GM23338 (cell line): ENCODE measurements at regions not wholly inside any gene's neighbourhood (a gene's known extent, or its start where the extent isn't known, plus 50 kb on each side); places are given as distances from the start of the nearest gene placed in this dataset.

Experiments
- ATAC-seq: fragments of 200-7000 bp; cut with Tn5 transposase; 3 replicates; pipeline ENCODE4 v1.9.1; 2020
- DNase-seq: peaks from one replicate; pipeline ENCODE4 v3.0.0-alpha.2; 2015; ENCODE audit warnings: low spot score
- H2AFZ ChIP-seq: fragments of 200-600 bp; sonication (generic); 2 replicates; pipeline ENCODE4 v1.8.0; 2016; ENCODE audit warnings: antibody characterized with exemption, mild to moderate bottlenecking, moderate library complexity
- H3F3A ChIP-seq: fragments of 200-600 bp; sonication (generic); replicated peaks from 2 replicates; pipeline ENCODE4 v1.8.0; 2017; ENCODE audit warnings: antibody characterized with exemption, mixed run types, low read depth
- H3K27ac ChIP-seq: fragments of 200-600 bp; sonication (generic); 2 replicates; pipeline ENCODE4 v1.6.1; 2016; ENCODE audit warnings: low read depth
- H3K27me3 ChIP-seq: fragments of 200-600 bp; sonication (generic); 2 replicates; pipeline ENCODE4 v1.8.0; 2016; ENCODE audit warnings: mild to moderate bottlenecking, mixed run types, moderate library complexity; ENCODE audit not compliant: insufficient read depth
- H3K36me3 ChIP-seq: fragments of 200-600 bp; sonication (generic); 2 replicates; pipeline ENCODE4 v1.8.0; 2016; ENCODE audit warnings: mild to moderate bottlenecking; ENCODE audit not compliant: insufficient read depth
- H3K4me1 ChIP-seq: fragments of 200-600 bp; sonication (generic); 2 replicates; pipeline ENCODE4 v1.8.0; 2016; ENCODE audit warnings: mild to moderate bottlenecking, moderate library complexity; ENCODE audit not compliant: insufficient read depth
- H3K4me2 ChIP-seq: fragments of 200-600 bp; sonication (generic); 2 replicates; pipeline ENCODE4 v1.7.1; 2017; ENCODE audit warnings: mixed run types
- H3K4me3 ChIP-seq: fragments of 200-600 bp; sonication (generic); 2 replicates; pipeline ENCODE4 v1.6.1; 2016; ENCODE audit warnings: mixed run types
- H3K79me2 ChIP-seq: fragments of 200-600 bp; sonication (generic); replicated peaks from 2 replicates; pipeline ENCODE4 v1.8.0; 2017; ENCODE audit warnings: mild to moderate bottlenecking; ENCODE audit not compliant: insufficient read depth
- H3K9me2 ChIP-seq: fragments of 200-600 bp; sonication (generic); 2 replicates; pipeline ENCODE4 v1.8.0; 2017; ENCODE audit not compliant: insufficient read depth
- H4K20me1 ChIP-seq: fragments of 200-600 bp; sonication (generic); replicated peaks from 2 replicates; pipeline ENCODE4 v1.8.0; 2017; ENCODE audit warnings: mild to moderate bottlenecking; ENCODE audit not compliant: insufficient read depth
- H3K27ac Mint-ChIP-seq: 2 replicates; pipeline ENCODE4 v1.8.0; 2020; ENCODE audit warnings: inconsistent platforms, mild to moderate bottlenecking, moderate library complexity, mixed read lengths
- H3K27me3 Mint-ChIP-seq: 3 replicates; pipeline ENCODE4 v1.8.0; 2022; ENCODE audit warnings: low read depth, mild to moderate bottlenecking, moderate library complexity, mixed read lengths, inconsistent platforms; ENCODE audit not compliant: insufficient read depth, poor library complexity
- H3K36me3 Mint-ChIP-seq: 3 replicates; pipeline ENCODE4 v1.8.0; 2021; ENCODE audit warnings: low read depth, mild to moderate bottlenecking, inconsistent platforms, moderate library complexity, mixed read lengths
- H3K4me1 Mint-ChIP-seq: 3 replicates; pipeline ENCODE4 v1.8.0; 2020; ENCODE audit warnings: mild to moderate bottlenecking, inconsistent platforms, mixed read lengths
- H3K4me3 Mint-ChIP-seq: 3 replicates; pipeline ENCODE4 v1.8.0; 2021; ENCODE audit warnings: moderate library complexity, mild to moderate bottlenecking, inconsistent platforms, mixed read lengths
- H3K9me3 Mint-ChIP-seq: 3 replicates; pipeline ENCODE4 v1.8.0; 2020; ENCODE audit warnings: moderate library complexity, mild to moderate bottlenecking, inconsistent platforms, mixed read lengths
- EZH2 ChIP-seq: fragments of 200-600 bp; sonication (generic); IDR thresholded peaks from one replicate; pipeline ENCODE4 v1.8.0; 2017; ENCODE audit warnings: antibody characterized with exemption, mild to moderate bottlenecking, low read depth; ENCODE audit not compliant: unreplicated experiment
- TF ChIP-seq, protein P1 (sequence below): fragments of 250-450 bp; sonication (Bioruptor Pico); IDR thresholded peaks from 2 replicates; pipeline ENCODE4 v1.5.0; 2020; ENCODE audit warnings: mild to moderate bottlenecking, moderate library complexity

DNA sequence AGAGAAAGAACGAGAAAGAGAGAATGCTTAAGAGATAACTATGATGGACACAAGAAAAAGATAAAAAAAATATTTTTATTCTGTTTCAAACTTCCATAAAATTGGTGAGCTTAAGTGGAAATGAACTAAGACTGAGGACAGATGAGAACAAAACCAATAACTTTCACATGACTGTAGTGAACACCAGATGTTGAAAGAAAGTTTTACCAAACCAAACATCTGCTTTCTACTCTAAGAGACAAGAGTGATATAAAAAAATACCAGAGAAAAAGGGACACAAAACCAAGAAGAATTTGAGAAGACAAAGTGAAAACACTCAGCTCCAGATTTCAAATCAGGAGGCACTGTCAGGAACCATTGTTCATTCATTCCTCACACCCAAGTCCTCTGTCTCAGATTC, 147.9 kb downstream of the IMPG2 start:
- no peak overlapping the region for H2AFZ ChIP-seq
- Mint-ChIP-seq H3K36me3 (no peaks in the 10 kb centered on the region), H3K9me3 (peaks cover 7% of the 10 kb centered on the region; the same call in 1 of the 3 replicates), H3K4me1 (no peaks in the 10 kb centered on the region), H3K4me3 (no peak overlapping the region), H3K27ac (no peak overlapping the region), H3K27me3 (no peaks in the 10 kb centered on the region)
- no peak for ATAC-seq
- no peak overlapping the region for H3K27ac ChIP-seq
- H3K79me2 ChIP-seq: no peaks in the 10 kb centered on the region
- no peaks in the 10 kb centered on the region for H3K36me3 ChIP-seq
- DNase-seq: no peak
- peaks cover 10% of the 10 kb centered on the region; the same call in 1 of the 2 replicates for H3K9me2 ChIP-seq
- no peaks in the 10 kb centered on the region for H3K27me3 ChIP-seq
- no peak overlapping the region for H3K4me2 ChIP-seq
- TF ChIP-seq EZH2: no peak
- H3K4me3 ChIP-seq: no peak overlapping the region
- no peaks in the 10 kb centered on the region for H3F3A ChIP-seq
- no peaks in the 10 kb centered on the region for H4K20me1 ChIP-seq
- no peaks in the 10 kb centered on the region for H3K4me1 ChIP-seq

DNA sequence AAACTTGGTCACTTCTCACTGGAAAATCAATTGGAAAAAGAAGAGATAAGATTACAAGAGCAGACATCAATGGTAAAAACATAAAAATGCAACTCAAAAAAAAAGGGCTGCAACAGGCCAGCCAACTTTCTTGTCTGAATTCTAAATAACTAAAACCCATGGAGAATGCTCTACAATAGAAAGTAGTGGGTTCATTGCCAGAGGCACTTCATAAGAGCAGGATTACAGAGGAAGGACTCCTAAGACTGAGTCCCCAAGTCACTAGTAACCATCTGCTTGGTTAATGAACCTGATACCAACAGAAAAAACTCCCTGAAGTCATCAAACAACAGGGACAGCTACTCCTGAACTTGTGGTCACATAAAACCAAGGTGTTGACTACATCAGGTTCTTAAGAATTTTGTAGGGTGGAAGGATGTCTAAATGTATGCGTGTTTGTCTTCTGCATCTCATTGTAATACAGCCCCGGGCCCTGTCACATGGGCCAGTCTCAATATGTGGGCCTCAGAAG, 148.6 kb downstream of the IMPG2 start:
- no peak overlapping the region for H3K4me3 Mint-ChIP-seq

More for the DNA sequence above, 148.6 kb downstream of the IMPG2 start:
- Histone ChIP-seq H3K36me3 (no peaks in the 10 kb centered on the region), H3K4me1 (no peaks in the 10 kb centered on the region), H3K27ac (no peak overlapping the region), H3K9me2 (peaks cover 10% of the 10 kb centered on the region; the same call in 1 of the 2 replicates), H3K27me3 (no peaks in the 10 kb centered on the region), H3K79me2 (no peaks in the 10 kb centered on the region), H3K4me3 (no peak overlapping the region), H4K20me1 (no peaks in the 10 kb centered on the region), H2AFZ (no peak overlapping the region), H3F3A (no peaks in the 10 kb centered on the region), H3K4me2 (no peak overlapping the region)
- TF ChIP-seq EZH2: no peak
- TF ChIP-seq, protein P1, sequence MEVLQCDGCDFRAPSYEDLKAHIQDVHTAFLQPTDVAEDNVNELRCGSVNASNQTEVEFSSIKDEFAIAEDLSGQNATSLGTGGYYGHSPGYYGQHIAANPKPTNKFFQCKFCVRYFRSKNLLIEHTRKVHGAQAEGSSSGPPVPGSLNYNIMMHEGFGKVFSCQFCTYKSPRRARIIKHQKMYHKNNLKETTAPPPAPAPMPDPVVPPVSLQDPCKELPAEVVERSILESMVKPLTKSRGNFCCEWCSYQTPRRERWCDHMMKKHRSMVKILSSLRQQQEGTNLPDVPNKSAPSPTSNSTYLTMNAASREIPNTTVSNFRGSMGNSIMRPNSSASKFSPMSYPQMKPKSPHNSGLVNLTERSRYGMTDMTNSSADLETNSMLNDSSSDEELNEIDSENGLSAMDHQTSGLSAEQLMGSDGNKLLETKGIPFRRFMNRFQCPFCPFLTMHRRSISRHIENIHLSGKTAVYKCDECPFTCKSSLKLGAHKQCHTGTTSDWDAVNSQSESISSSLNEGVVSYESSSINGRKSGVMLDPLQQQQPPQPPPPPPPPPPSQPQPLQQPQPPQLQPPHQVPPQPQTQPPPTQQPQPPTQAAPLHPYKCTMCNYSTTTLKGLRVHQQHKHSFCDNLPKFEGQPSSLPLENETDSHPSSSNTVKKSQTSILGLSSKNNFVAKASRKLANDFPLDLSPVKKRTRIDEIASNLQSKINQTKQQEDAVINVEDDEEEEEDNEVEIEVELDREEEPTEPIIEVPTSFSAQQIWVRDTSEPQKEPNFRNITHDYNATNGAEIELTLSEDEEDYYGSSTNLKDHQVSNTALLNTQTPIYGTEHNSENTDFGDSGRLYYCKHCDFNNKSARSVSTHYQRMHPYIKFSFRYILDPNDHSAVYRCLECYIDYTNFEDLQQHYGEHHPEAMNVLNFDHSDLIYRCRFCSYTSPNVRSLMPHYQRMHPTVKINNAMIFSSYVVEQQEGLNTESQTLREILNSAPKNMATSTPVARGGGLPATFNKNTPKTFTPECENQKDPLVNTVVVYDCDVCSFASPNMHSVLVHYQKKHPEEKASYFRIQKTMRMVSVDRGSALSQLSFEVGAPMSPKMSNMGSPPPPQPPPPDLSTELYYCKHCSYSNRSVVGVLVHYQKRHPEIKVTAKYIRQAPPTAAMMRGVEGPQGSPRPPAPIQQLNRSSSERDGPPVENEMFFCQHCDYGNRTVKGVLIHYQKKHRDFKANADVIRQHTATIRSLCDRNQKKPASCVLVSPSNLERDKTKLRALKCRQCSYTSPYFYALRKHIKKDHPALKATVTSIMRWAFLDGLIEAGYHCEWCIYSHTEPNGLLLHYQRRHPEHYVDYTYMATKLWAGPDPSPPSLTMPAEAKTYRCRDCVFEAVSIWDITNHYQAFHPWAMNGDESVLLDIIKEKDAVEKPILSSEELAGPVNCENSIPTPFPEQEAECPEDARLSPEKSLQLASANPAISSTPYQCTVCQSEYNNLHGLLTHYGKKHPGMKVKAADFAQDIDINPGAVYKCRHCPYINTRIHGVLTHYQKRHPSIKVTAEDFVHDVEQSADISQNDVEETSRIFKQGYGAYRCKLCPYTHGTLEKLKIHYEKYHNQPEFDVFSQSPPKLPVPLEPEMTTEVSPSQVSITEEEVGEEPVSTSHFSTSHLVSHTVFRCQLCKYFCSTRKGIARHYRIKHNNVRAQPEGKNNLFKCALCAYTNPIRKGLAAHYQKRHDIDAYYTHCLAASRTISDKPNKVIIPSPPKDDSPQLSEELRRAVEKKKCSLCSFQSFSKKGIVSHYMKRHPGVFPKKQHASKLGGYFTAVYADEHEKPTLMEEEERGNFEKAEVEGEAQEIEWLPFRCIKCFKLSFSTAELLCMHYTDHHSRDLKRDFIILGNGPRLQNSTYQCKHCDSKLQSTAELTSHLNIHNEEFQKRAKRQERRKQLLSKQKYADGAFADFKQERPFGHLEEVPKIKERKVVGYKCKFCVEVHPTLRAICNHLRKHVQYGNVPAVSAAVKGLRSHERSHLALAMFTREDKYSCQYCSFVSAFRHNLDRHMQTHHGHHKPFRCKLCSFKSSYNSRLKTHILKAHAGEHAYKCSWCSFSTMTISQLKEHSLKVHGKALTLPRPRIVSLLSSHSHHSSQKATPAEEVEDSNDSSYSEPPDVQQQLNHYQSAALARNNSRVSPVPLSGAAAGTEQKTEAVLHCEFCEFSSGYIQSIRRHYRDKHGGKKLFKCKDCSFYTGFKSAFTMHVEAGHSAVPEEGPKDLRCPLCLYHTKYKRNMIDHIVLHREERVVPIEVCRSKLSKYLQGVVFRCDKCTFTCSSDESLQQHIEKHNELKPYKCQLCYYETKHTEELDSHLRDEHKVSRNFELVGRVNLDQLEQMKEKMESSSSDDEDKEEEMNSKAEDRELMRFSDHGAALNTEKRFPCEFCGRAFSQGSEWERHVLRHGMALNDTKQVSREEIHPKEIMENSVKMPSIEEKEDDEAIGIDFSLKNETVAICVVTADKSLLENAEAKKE (CRISPR knock-in tag): no peak
- Mint-ChIP-seq H3K27me3 (no peaks in the 10 kb centered on the region), H3K27ac (no peak overlapping the region), H3K36me3 (no peaks in the 10 kb centered on the region), H3K4me1 (no peaks in the 10 kb centered on the region), H3K9me3 (peaks cover 7% of the 10 kb centered on the region; the same call in 1 of the 3 replicates)
- DNase-seq (no peak), ATAC-seq (no peak)
